Sigmoid colon (tissue), 4 donors: ENCODE measurements at regions not wholly inside any gene's neighbourhood (a gene's known extent, or its start where the extent isn't known, plus 50 kb on each side); places are given as distances from the start of the nearest gene placed in this dataset.

Source experiments
- CTCF ChIP-seq, 4 experiments: fragments of 450-650 bp in 3 of 4; fragments of 200-600 bp in 1 of 4; IDR thresholded peaks; one replicate each; pipeline ENCODE4 v1.5.1; 2016 to 2019; ENCODE audit warnings: antibody characterized with exemption in 4 of 4, mild to moderate bottlenecking in 3 of 4, moderate library complexity in 2 of 4
- EP300 ChIP-seq, 4 donors: sonication (generic); formaldehyde crosslinking; IDR thresholded peaks; one replicate each; pipeline ENCODE4 v1.6.1; 2017; ENCODE audit warnings: antibody characterized with exemption in 4 of 4

- TF ChIP-seq CTCF (IDR thresholded peaks at IDR 0.05) (no peak), EP300 (IDR thresholded peaks at IDR 0.05) (no peak)
Observed at GRCh38 chr14:97251491-97252155, 454.4 kb downstream of the VRK1 start.
